HG03432 (cell line): ENCODE measurements at regions not wholly inside any gene's neighbourhood (a gene's known extent, or its start where the extent isn't known, plus 50 kb on each side); places are given as distances from the start of the nearest gene placed in this dataset.
A peak's percentile ranks its signal among the peaks of the same experiment; 100 is the strongest.
"Not testable (repeated sequence)": the region's sequence is repeated elsewhere in the genome, so short reads cannot be mapped to it uniquely, and the experiment has no call there.

Source experiments
- ATAC-seq: cut with Tn5 transposase; IDR thresholded peaks from one replicate; pipeline ENCODE4 v1.9.1; 2021; ENCODE audit warnings: mild to moderate bottlenecking, moderate library complexity; ENCODE audit not compliant: unreplicated experiment

GRCh38 chr10:84571146-84571545 lies 242.8 kb downstream of the CCSER2 start:
- no peak for ATAC-seq

GRCh38 chr10:84574102-84574501 lies 245.7 kb downstream of the CCSER2 start:
- no peak for ATAC-seq

DNA sequence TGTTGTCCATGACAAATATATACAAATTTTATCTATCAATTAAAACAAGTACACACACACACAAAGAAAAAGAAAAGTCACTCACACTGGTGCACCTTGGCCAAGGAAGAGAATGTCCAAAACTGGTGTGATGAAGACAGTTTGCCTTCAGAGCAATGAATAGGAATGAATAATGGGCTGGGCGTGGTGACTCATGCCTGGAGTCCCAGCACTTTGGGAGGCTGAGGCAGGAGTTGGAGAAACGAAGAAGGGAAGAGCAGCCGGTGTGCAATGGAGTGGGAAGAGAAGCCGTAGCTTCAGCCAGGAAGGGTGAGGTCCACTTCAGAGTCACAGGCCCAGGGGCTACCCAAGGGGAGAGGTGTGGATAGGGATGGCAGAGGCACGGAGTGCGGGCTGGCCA lies 253.6 kb downstream of the CCSER2 start:
- ATAC-seq = no peak

- no peak for ATAC-seq
These were observed 255.1 kb downstream of the CCSER2 start for GRCh38 chr10:84583501-84583900.

DNA sequence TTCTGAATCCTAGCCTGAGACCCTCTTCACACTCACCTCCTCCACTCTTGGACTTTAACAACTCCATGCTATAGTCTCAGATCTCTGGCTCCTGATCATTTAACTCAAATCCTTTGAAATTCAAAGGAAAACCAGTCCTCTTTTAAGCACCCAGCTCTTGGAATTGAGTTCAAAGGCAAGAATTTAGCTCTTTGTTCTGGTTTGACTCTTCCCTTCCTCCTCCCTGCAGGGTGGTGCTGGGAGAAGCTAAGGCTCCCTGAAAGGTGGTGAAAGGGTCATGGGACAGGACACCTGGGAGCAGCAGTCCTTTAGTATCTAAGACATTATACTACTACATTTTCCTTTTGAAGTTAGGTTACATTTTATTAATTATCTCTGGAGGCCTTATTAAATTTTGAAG lies 259.4 kb downstream of the CCSER2 start:
- ATAC-seq = no peak

DNA sequence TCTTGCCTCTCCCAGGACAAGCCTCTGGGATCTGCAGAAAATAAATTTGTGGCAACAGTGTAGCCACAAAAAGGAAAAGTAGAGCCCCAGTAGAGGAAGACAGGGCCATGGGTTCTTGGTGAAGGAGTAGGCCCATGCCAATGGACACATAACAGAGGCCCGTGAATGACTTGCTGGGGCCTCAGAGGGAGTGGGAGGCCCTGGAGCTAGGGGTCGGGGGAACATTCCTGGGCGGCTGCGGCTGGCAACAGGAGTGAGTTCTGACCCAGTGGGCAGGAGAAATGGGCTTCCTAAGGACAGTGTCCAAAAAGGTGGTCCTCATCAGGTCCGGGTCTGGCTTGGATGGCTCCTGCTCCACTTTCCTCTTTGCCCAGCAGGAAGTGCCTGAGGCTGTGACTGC lies 260.0 kb downstream of the CCSER2 start:
- ATAC-seq = no peak

GRCh38 chr10:84588971-84589370 lies 260.6 kb downstream of the CCSER2 start:
- no peak for ATAC-seq

GRCh38 chr10:84589526-84590205 lies 261.3 kb downstream of the CCSER2 start:
- no peak for ATAC-seq

DNA sequence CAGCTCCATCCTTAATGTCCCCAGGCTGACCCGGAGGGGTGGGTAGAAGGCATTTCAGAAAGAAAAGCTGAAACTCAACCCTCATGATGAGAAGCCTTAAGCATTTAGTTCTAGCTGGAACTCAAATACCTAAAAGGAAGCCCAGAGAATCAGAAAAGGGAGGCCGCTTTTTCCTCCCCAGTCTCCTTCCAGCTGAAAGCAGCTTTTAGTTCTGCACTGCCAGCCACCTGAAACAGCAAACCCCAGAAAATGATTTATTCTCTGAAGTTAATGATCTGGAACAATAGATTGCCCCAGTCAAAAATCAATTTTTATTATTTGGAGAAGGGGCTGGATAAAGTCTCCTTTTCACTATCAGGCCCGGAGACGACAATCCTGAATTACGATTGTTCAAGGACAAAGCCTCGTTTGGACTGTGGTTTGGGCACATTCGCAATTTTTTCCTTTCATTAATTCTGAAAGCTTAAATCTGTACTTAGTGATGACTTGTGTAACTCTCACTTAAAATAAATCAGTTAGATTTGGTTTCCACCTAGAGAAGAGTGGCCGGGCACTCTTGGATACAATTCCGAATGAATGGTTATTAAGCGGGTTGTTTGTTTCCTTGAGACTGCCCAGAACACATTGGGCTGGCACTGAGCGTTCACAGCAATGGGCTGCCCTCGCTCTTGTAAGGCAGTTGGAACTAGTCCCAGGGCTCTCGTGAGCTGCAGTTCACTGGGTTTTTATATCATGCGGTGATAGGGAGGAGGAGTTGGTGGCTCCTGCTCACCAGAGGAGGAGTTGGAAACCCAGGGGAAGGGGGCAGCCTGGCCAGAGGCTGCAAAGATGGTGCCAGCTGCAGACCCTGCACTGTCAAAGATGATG lies 262.2 kb downstream of the CCSER2 start:
- ATAC-seq = no peak

DNA sequence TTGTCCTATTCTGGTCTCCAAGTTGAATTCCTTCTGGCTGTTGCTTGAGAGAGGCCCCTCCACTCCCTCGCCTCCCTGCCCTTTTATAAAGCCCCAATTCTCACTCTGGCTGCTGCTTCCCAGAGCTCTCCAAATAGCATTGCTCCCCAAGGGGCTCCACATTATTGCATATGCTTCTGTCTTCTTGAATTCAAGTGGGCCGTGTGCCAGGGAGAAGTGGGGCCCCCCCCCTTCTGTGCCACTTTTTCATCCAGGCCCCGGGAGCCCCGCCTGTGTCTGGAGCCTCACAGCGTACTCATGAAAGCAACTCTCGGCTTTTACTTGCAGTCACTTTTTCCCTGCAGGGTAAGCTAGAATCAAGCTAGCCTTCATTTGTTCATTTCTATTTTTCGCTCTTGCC lies 265.1 kb downstream of the CCSER2 start:
- ATAC-seq = no peak

GRCh38 chr10:84596585-84596984 lies 268.2 kb downstream of the CCSER2 start:
- ATAC-seq = no peak

DNA sequence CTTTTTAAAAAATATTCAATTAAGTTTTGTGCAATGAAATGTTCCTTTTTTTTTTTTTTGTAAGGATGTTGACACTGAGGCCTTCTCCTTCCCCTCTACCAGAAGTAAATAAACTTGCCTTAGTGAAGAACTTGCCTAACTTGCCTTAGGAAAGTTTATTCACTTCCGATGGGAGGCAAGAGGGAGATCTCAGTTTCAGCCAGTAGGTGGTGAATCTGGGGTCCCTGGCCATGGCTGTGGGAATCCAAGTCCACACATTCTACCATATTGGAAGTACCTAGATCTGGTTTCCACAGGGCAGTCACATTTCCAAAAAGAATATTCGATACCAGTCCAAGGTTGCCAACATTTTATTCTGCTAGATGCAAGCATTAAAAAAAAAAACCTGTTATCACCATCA lies 270.9 kb downstream of the CCSER2 start:
- ATAC-seq = no peak

DNA sequence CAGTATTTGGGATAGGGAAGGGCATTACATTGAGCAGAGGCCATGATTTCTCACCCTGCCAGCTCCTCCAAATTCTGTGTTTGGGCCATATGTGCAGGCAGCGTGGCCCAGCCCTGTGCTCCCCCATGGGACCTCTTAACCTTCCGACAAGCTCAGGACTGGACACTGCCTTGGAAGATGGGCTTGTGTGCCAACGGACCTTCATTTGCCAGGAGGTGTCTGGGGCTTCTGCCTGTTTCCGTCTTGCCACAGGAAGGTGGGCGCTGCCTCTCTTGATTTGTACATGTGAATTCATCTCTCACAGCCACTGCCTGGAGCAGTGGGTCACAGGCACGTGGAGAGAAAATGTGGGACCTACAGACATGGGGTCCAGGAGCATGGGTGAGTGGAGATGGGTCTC lies 272.6 kb downstream of the CCSER2 start:
- ATAC-seq = no peak

- not testable (repeated sequence) for ATAC-seq
These were observed 274.2 kb downstream of the CCSER2 start for GRCh38 chr10:84602543-84602942.

GRCh38 chr10:84603971-84604370 lies 275.6 kb downstream of the CCSER2 start:
- no peak for ATAC-seq

DNA sequence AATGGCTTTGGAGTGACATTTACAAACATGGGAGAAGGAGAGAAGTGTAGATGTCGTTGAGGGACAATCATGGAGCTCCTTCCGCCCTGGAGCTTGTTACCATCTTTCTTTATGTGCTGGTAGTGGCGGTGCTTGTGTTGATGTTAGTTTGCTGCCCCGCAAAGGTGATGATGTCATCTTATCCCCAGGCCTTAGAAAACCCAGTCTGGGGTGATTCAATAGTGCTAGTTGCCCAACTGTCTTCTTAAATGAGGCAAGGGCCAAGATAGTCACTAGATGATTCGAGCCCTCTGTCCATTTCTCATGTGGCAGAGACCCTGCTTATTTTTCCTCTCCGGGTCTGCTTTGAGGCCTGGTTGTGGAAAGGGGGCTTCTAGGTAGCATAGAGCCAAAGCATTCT lies 277.4 kb downstream of the CCSER2 start:
- ATAC-seq = no peak

DNA sequence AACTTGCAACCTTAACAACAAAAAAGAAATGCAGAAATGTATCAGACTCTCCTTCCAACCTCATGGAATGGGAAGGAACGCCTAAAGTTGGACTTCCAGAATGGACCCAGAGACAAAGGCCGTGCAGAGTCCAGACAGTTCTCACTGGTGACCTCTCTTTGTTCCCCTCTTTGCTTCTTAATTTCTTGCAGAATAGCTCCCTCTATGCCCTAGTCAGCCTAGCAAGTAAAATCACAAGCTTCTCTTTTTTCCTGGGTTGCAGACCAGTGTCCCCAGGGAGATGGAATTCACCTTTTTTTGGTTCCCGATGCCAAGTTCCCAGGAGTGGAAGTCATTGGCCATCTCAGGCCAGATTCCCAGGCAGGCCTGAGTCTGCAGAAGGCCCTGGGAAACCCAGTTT lies 278.0 kb downstream of the CCSER2 start:
- no peak for ATAC-seq

DNA sequence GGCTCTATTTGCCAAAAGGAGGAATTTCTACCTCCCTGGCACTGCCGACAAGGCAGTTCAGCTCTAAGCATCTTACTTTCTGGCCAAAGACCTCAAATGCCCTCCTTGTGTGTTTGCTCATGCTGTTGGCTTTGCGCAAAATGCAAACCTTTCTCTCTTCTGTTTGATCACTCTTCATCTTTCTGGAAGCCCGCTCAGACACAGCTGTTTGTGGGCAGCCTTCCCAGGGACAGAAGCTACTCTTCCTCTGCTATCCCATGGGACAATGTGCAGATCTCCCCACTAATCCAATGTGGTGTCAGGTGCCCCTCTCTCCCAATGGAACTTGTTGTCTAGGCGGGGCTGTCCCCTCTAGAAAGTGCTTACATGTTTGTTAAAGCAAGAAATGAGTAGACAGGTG lies 278.7 kb downstream of the CCSER2 start:
- peak; percentile 41 for ATAC-seq

DNA sequence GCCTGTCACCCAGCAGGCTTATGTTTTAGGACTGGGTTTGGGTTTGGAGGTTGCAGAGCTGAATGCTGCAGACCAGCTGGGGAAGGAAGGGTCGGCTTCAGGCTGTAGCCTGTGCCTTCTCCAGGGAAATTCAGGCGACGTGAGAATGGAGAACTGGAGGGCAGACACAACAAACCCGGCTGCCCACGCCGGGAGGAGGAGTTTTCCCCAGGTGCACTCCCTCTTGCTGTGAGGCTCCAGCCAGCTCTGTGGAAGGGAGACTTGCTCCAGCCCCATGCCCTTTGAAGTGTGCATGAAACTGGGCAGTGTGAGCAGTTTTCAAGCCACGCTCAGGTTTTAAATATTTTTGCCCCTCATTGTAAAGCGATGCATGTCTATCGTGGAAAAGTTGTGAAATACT lies 279.1 kb downstream of the CCSER2 start:
- peak; percentile 38 for ATAC-seq

- peak; percentile 87 for ATAC-seq
These were observed 279.7 kb downstream of the CCSER2 start for GRCh38 chr10:84608126-84608525.

DNA sequence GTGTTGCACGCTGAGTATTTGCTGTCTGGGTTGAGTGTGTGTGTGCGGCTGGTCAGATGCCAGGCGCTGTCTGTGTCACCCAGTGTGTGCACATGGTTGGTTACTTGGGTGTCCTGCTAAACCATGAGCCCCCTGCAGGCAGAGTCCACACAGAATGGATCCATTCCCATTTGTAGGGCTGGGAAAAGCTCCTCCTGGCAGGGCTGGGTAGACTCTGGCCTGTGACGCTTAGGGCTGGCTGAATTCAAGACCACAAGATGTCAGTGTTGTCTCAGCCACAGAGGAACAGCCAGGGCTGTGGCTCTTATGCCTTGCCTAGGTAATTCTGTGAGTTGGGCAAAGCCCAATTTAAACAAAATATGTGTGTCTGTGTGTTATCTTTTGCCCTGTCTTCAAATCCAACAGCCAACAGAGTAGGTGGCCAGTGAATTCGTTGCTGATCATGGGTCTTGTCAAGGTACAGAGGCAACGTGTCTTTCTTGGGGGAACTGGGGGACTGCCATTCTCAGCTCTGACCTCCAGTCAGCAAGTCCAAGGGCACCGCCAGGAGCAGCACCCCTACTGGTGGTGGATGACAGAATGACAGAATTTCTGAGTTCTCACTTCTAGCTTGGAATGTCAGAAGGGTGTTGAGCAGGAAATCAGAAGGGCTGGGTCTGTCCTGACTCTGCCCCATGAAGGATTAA lies 285.1 kb downstream of the CCSER2 start:
- peak; percentile 72 for ATAC-seq
